ENCODE measurements at regions not wholly inside any gene's neighbourhood (a gene's known extent, or its start where the extent isn't known, plus 50 kb on each side); places are given as distances from the start of the nearest gene placed in this dataset.

GRCh38 chr1:73401666-73402065 is 796.3 kb downstream of the LRRIQ3 start:
- no peak overlapping the region for H3K27ac Mint-ChIP-seq
- H3K4me1 Mint-ChIP-seq (ENCODE audit: low read depth): peaks cover 7% of the 10 kb centered on the region
- DNase-seq (ENCODE audit: low spot score, unreplicated experiment): no peak

GRCh38 chr1:73382966-73383365 is 815.0 kb downstream of the LRRIQ3 start:
- H3K4me3 Mint-ChIP-seq (ENCODE audit: low read depth): no peak overlapping the region

More at GRCh38 chr1:73401666-73402065, 796.3 kb downstream of the LRRIQ3 start:
- Mint-ChIP-seq H3K36me3 (ENCODE audit: insufficient read depth) (no peaks in the 10 kb centered on the region), H3K9me3 (ENCODE audit: low read depth) (peaks cover 4% of the 10 kb centered on the region), H3K27me3 (no peaks in the 10 kb centered on the region), H3K4me3 (ENCODE audit: low read depth) (no peak overlapping the region)
- no peak for TF ChIP-seq CTCF (IDR thresholded peaks at IDR 0.05; ENCODE audit: unreplicated experiment)

GRCh38 chr1:73366734-73367413 is 831.1 kb downstream of the LRRIQ3 start:
- no peak overlapping the region for H3K27ac Mint-ChIP-seq
- no peaks in the 10 kb centered on the region for H3K27me3 Mint-ChIP-seq
- no peaks in the 10 kb centered on the region for H3K9me3 Mint-ChIP-seq (ENCODE audit: low read depth)

More at GRCh38 chr1:73382966-73383365, 815.0 kb downstream of the LRRIQ3 start:
- Mint-ChIP-seq H3K9me3 (ENCODE audit: low read depth) (no peaks in the 10 kb centered on the region), H3K4me1 (ENCODE audit: low read depth) (peaks cover 8% of the 10 kb centered on the region), H3K27me3 (no peaks in the 10 kb centered on the region), H3K27ac (no peak overlapping the region), H3K36me3 (ENCODE audit: insufficient read depth) (no peaks in the 10 kb centered on the region)
- no peak for DNase-seq (ENCODE audit: low spot score, unreplicated experiment)
- TF ChIP-seq CTCF (IDR thresholded peaks at IDR 0.05; ENCODE audit: unreplicated experiment): no peak

GRCh38 chr1:73359001-73359400 is 839.0 kb downstream of the LRRIQ3 start:
- no peak overlapping the region for H3K4me3 Mint-ChIP-seq (ENCODE audit: low read depth)
- no peaks in the 10 kb centered on the region for H3K27me3 Mint-ChIP-seq
- H3K36me3 Mint-ChIP-seq (ENCODE audit: insufficient read depth): no peaks in the 10 kb centered on the region
- no peak for TF ChIP-seq CTCF (IDR thresholded peaks at IDR 0.05; ENCODE audit: unreplicated experiment)
- no peak overlapping the region for H3K27ac Mint-ChIP-seq
- no peaks in the 10 kb centered on the region for H3K4me1 Mint-ChIP-seq (ENCODE audit: low read depth)
- no peak for DNase-seq (ENCODE audit: low spot score, unreplicated experiment)
- H3K9me3 Mint-ChIP-seq (ENCODE audit: low read depth): no peaks in the 10 kb centered on the region

More at GRCh38 chr1:73366734-73367413, 831.1 kb downstream of the LRRIQ3 start:
- no peak for DNase-seq (ENCODE audit: low spot score, unreplicated experiment)
- Mint-ChIP-seq H3K4me1 (ENCODE audit: low read depth) (peaks cover 10% of the 10 kb centered on the region), H3K36me3 (ENCODE audit: insufficient read depth) (no peaks in the 10 kb centered on the region), H3K4me3 (ENCODE audit: low read depth) (no peak overlapping the region)
- no peak for TF ChIP-seq CTCF (IDR thresholded peaks at IDR 0.05; ENCODE audit: unreplicated experiment)

- no peak for DNase-seq (ENCODE audit: low spot score, unreplicated experiment)
- Mint-ChIP-seq H3K4me3 (ENCODE audit: low read depth) (no peak overlapping the region), H3K36me3 (ENCODE audit: insufficient read depth) (no peaks in the 10 kb centered on the region), H3K27ac (no peak overlapping the region), H3K4me1 (ENCODE audit: low read depth) (no peaks in the 10 kb centered on the region), H3K9me3 (ENCODE audit: low read depth) (no peaks in the 10 kb centered on the region), H3K27me3 (no peaks in the 10 kb centered on the region)
- TF ChIP-seq CTCF (IDR thresholded peaks at IDR 0.05; ENCODE audit: unreplicated experiment): no peak
Measured at GRCh38 chr1:73356485-73356884, 841.5 kb downstream of the LRRIQ3 start.
